T-helper 17 cell (primary cell): ENCODE measurements at regions not wholly inside any gene's neighbourhood (a gene's known extent, or its start where the extent isn't known, plus 50 kb on each side); places are given as distances from the start of the nearest gene placed in this dataset.

Experiments
- ATAC-seq: fragments of 150-1000 bp; cut with Tn5 transposase; 2 replicates; pipeline ENCODE4 v1.10.0; 2021; ENCODE audit warnings: mild to moderate bottlenecking, moderate library complexity
- DNase-seq, 3 donors: peaks; one replicate each; pipeline versions ENCODE4 v3.0.0 to v3.0.0-alpha.2; 2020 to 2021
- H3K9me3 ChIP-seq: one replicate; pipeline ENCODE4 v1.7.0; 2013; ENCODE audit warnings: low read length, mild to moderate bottlenecking; ENCODE audit not compliant: control insufficient read depth, poor library complexity, severe bottlenecking
- H3K27ac Mint-ChIP-seq: one replicate; pipeline ENCODE4 v1.8.0; 2022; ENCODE audit warnings: mild to moderate bottlenecking, moderate library complexity, mixed read lengths
- H3K27me3 Mint-ChIP-seq: one replicate; pipeline ENCODE4 v1.8.0; 2022; ENCODE audit warnings: mixed read lengths
- H3K36me3 Mint-ChIP-seq: one replicate; pipeline ENCODE4 v1.8.0; 2022; ENCODE audit warnings: low read depth, mixed read lengths
- H3K4me1 Mint-ChIP-seq: one replicate; pipeline ENCODE4 v1.8.0; 2022; ENCODE audit warnings: mild to moderate bottlenecking, mixed read lengths
- H3K4me3 Mint-ChIP-seq: one replicate; pipeline ENCODE4 v1.8.0; 2022; ENCODE audit warnings: mild to moderate bottlenecking, moderate library complexity, mixed read lengths

DNA sequence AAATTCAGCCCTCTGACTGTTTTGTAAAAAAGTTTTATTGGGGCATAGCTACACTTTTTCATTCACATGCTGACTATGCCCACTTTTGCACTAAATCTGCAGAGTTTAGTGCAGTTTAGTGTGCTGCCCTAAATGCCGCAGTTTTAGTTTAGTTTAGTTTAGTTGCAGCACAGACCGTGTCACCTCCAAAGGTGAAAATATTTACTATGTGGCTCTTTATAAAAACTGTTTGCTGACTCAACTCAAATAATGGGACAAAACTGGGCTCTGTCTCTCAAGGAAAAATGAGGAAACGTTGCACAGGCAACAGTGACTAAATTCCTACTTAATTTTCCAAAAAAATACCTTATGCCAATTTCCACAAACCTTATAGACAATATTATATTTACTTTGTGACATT, 314.2 kb downstream of the C4orf33 start:
- DNase-seq (no peak), ATAC-seq (no peak)
- no peaks in the 10 kb centered on the region for H3K9me3 ChIP-seq
- Mint-ChIP-seq H3K36me3 (no peaks in the 10 kb centered on the region), H3K27ac (no peak overlapping the region), H3K27me3 (no peaks in the 10 kb centered on the region), H3K4me1 (no peaks in the 10 kb centered on the region), H3K4me3 (no peak overlapping the region)

- Mint-ChIP-seq H3K36me3 (no peaks in the 10 kb centered on the region), H3K4me1 (no peaks in the 10 kb centered on the region), H3K27me3 (no peaks in the 10 kb centered on the region), H3K27ac (no peak overlapping the region), H3K4me3 (no peak overlapping the region)
- DNase-seq (no peak), ATAC-seq (no peak)
- H3K9me3 ChIP-seq = no peaks in the 10 kb centered on the region
Measured at GRCh38 chr4:129415004-129415403, 319.1 kb downstream of the C4orf33 start.

- Mint-ChIP-seq H3K27ac (no peak overlapping the region), H3K27me3 (no peaks in the 10 kb centered on the region)
- no peak for ATAC-seq
Measured at GRCh38 chr4:129420637-129421036, 324.7 kb downstream of the C4orf33 start.

DNA sequence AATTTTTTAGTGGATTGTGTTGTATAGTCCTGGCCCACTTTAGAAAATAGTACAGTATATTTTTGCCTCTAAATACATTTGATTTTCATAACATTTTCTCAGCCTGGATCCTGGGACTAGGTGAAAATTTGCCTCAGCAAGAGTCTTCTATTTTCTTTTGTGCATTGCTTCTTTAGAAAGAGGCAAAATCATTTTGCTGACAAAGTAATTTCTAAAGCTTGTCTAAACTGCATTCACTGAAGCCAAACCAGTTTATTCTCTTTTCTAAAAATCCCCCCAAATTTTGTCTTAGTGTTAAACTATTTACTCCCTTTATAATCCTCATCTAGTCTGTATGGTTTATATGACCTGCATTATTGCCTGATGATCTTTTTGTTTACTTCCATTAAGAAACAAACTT, 326.3 kb downstream of the C4orf33 start:
- H3K4me1 Mint-ChIP-seq = no peaks in the 10 kb centered on the region
- ATAC-seq = no peak

More at GRCh38 chr4:129420637-129421036, 324.7 kb downstream of the C4orf33 start:
- Mint-ChIP-seq H3K36me3 (no peaks in the 10 kb centered on the region), H3K4me3 (no peak overlapping the region), H3K4me1 (no peaks in the 10 kb centered on the region)
- DNase-seq = no peak
- H3K9me3 ChIP-seq = no peaks in the 10 kb centered on the region

GRCh38 chr4:129428454-129428853, 332.5 kb downstream of the C4orf33 start:
- no peaks in the 10 kb centered on the region for H3K4me1 Mint-ChIP-seq
- ATAC-seq (no peak), DNase-seq (no peak)
- H3K27ac Mint-ChIP-seq = no peak overlapping the region
- no peaks in the 10 kb centered on the region for H3K27me3 Mint-ChIP-seq
- H3K9me3 ChIP-seq = no peaks in the 10 kb centered on the region
- H3K36me3 Mint-ChIP-seq = no peaks in the 10 kb centered on the region
- no peak overlapping the region for H3K4me3 Mint-ChIP-seq

More for the DNA sequence above, 326.3 kb downstream of the C4orf33 start:
- no peak for DNase-seq
- H3K27me3 Mint-ChIP-seq = no peaks in the 10 kb centered on the region
- H3K9me3 ChIP-seq = no peaks in the 10 kb centered on the region
- H3K4me3 Mint-ChIP-seq = no peak overlapping the region
- H3K36me3 Mint-ChIP-seq = no peaks in the 10 kb centered on the region
- H3K27ac Mint-ChIP-seq = no peak overlapping the region

DNA sequence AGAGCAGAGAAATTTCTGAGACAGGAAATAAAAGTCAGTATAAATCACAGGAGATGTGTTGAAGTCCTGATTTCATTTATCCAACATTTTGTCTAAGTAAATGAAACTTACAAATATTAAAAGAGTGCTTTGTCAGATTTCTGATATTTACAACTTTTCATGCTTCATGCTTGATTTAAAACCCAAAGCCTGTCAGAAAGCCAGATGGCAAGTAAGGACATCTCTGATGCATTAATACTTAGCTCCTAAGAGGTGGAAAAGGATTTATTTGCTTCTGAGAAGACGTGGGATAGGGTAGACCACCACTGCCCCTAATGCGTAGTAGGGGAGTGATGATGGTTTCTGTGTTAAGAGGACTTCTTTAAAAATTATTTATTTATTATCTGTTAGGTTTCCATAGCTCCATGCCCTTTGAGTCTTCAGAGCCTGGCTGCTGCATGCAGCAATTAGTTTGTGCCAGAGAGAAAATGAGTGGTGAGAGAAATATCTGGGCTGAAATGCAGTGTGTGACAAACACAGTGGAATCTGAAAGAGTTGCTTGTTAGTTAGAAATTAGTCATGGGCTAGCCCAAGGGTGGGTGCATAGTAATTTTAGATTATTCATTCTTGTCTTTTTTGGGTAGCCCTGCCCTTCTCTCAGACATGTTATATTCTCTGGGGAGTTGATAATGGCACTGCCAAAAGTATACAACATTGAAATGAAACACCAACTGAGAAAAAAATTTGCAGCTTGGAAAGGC, 333.8 kb downstream of the C4orf33 start:
- H3K27me3 Mint-ChIP-seq = no peaks in the 10 kb centered on the region
- no peak overlapping the region for H3K4me3 Mint-ChIP-seq
- H3K27ac Mint-ChIP-seq = no peak overlapping the region
- no peaks in the 10 kb centered on the region for H3K36me3 Mint-ChIP-seq
- DNase-seq (no peak), ATAC-seq (no peak)
- no peaks in the 10 kb centered on the region for H3K9me3 ChIP-seq
- no peaks in the 10 kb centered on the region for H3K4me1 Mint-ChIP-seq

GRCh38 chr4:129437347-129437746, 341.4 kb downstream of the C4orf33 start:
- no peak for DNase-seq
- Mint-ChIP-seq H3K36me3 (no peaks in the 10 kb centered on the region), H3K4me1 (no peaks in the 10 kb centered on the region)

DNA sequence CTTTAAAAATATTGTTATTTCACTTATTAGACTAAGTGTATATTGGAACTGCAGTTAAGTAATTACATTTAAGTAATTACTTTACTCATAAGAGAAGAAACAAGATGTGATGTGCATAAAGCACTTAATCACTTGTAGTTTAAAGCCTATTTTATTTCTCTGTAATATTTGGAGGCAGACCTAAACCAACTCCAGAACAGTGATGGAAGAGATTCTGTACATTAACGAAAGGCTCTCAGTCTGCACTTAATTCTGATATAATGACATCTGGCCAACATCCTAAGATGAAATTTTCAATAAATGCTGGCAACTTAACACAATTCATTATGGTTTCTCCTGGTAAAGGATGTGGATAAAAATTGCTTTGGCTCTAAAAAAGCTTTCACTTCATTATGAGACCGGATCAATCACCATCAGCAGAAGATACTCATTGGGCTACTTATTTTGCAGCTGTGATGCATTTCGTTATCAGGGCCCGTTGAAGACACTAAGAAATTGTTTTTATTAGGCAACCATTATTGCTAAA, 342.6 kb downstream of the C4orf33 start:
- H3K9me3 ChIP-seq = no peaks in the 10 kb centered on the region
- Mint-ChIP-seq H3K36me3 (no peaks in the 10 kb centered on the region), H3K4me3 (no peak overlapping the region), H3K27me3 (no peaks in the 10 kb centered on the region), H3K27ac (no peak overlapping the region), H3K4me1 (no peaks in the 10 kb centered on the region)
- DNase-seq (no peak), ATAC-seq (no peak)

More at GRCh38 chr4:129437347-129437746, 341.4 kb downstream of the C4orf33 start:
- H3K27ac Mint-ChIP-seq = no peak overlapping the region
- H3K9me3 ChIP-seq = no peaks in the 10 kb centered on the region
- H3K4me3 Mint-ChIP-seq = no peak overlapping the region
- no peak for ATAC-seq
- no peaks in the 10 kb centered on the region for H3K27me3 Mint-ChIP-seq

- ATAC-seq (no peak), DNase-seq (no peak)
- no peak overlapping the region for H3K27ac Mint-ChIP-seq
- H3K36me3 Mint-ChIP-seq = no peaks in the 10 kb centered on the region
- H3K4me1 Mint-ChIP-seq = no peaks in the 10 kb centered on the region
- H3K9me3 ChIP-seq = no peaks in the 10 kb centered on the region
- H3K27me3 Mint-ChIP-seq = no peaks in the 10 kb centered on the region
- H3K4me3 Mint-ChIP-seq = no peak overlapping the region
Measured at GRCh38 chr4:129446074-129446473, 350.1 kb downstream of the C4orf33 start.

DNA sequence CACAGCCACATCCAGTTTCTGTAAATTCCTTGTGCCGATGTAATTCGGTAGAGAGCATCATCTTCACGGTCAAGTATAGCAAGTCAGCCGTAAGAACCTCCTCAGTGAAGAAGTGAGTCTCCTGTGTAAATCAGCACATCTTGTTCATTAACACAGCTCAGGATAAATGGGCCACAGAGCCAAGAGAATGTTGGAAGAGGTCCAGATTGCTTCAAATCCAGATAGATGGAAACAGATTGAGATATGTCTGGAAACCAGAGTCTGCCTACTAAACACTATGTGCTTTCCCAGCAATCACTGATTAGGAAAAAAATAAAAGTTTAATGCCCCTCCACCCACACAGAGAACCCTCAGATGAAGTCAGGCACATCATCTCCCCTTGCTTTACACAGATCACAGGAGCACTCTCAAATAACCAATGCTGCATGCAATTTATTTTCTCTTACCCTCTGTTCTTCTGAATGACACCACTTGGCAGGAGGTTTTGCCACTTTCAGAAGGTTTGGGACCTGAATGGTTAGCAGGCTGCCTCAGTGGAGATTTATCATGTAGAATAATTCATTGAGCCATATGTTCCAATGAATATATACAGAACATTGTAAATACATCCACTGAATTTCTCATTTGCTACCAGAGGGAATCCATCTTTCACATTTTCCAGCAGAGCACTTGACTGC, 357.7 kb downstream of the C4orf33 start:
- no peaks in the 10 kb centered on the region for H3K4me1 Mint-ChIP-seq
- DNase-seq = no peak
- H3K9me3 ChIP-seq = no peaks in the 10 kb centered on the region
- no peaks in the 10 kb centered on the region for H3K36me3 Mint-ChIP-seq
- no peaks in the 10 kb centered on the region for H3K27me3 Mint-ChIP-seq
- no peak overlapping the region for H3K4me3 Mint-ChIP-seq
- no peak overlapping the region for H3K27ac Mint-ChIP-seq
- ATAC-seq = no peak

DNA sequence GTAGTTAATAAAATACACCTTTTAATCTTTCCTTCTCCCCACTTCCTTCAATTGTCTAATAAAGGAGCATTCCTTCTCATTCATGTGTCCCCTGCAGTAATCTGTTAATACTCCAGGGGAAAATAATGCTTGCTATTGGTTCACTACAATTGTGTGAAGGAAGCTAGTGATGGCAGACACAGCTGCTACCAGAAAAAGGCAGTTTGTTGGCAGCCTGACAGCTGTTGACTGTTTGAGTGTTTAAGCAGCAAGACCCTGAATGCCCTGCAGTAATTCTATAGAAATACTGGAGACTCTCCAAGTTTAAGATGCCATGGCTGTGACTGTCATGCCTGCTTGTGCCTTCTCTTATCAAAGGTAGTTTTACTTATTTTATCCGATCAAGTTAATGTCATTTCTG, 359.5 kb downstream of the C4orf33 start:
- Mint-ChIP-seq H3K4me1 (no peaks in the 10 kb centered on the region), H3K27ac (no peak overlapping the region), H3K27me3 (no peaks in the 10 kb centered on the region), H3K4me3 (no peak overlapping the region), H3K36me3 (no peaks in the 10 kb centered on the region)
- ATAC-seq (no peak), DNase-seq (no peak)
- no peaks in the 10 kb centered on the region for H3K9me3 ChIP-seq

- DNase-seq (no peak), ATAC-seq (no peak)
- Mint-ChIP-seq H3K27me3 (no peaks in the 10 kb centered on the region), H3K27ac (no peak overlapping the region), H3K4me3 (no peak overlapping the region), H3K4me1 (no peaks in the 10 kb centered on the region), H3K36me3 (no peaks in the 10 kb centered on the region)
- no peaks in the 10 kb centered on the region for H3K9me3 ChIP-seq
Measured at GRCh38 chr4:129468624-129469023, 372.7 kb downstream of the C4orf33 start.

DNA sequence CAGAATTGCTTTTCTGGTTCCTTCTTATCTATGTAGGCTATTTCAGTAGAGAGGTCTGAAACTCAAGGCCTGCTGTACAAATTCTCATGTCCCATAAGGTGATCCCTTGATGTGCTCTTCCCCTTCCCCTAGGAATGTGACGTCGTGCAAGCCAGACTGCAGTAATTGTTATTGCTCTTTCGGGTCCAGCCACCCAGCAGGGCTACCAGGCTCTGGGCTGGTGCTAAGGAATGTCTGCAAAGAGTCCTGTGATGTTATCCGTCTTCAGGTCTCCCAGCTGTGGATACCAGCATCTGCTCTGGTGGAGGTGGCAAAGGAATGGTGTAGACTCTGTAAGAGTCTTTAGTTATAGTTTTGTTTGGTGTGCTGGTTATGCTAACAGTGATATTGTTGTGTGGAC, 378.7 kb downstream of the C4orf33 start:
- DNase-seq (no peak), ATAC-seq (no peak)
- Mint-ChIP-seq H3K27me3 (no peaks in the 10 kb centered on the region), H3K4me3 (no peak overlapping the region), H3K27ac (no peak overlapping the region), H3K4me1 (peaks cover 3% of the 10 kb centered on the region), H3K36me3 (no peaks in the 10 kb centered on the region)
- no peaks in the 10 kb centered on the region for H3K9me3 ChIP-seq

DNA sequence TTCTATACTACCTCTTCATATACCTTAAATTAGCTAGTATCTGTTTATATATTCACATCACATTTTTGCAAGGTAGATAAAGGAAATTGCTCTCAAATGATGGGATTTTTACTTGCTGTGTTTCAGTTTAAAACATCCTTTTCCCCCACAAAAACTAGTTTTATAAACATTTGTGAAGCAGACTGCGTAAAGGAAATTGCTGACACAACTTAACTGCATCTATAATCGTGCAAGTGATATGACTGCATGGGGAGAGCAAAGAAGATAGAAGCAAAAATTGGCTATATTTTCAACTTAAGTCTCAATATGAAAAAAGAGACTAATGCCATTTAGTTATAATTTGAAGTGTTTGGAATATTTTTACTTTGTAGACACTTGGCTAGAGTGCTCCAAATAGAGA, 385.2 kb downstream of the C4orf33 start:
- H3K9me3 ChIP-seq = no peaks in the 10 kb centered on the region
- Mint-ChIP-seq H3K36me3 (no peaks in the 10 kb centered on the region), H3K27me3 (no peaks in the 10 kb centered on the region), H3K4me3 (no peak overlapping the region), H3K4me1 (peaks cover 3% of the 10 kb centered on the region), H3K27ac (no peak overlapping the region)
- ATAC-seq (no peak), DNase-seq (no peak)
